H1 (cell line): ENCODE measurements at regions not wholly inside any gene's neighbourhood (a gene's known extent, or its start where the extent isn't known, plus 50 kb on each side); places are given as distances from the start of the nearest gene placed in this dataset.

Experiments used
- RXRA ChIP-seq: IDR thresholded peaks from 2 replicates; pipeline ENCODE4 v1.6.1; 2011; ENCODE audit warnings: low read depth, mild to moderate bottlenecking, low read length, moderate library complexity; ENCODE audit not compliant: insufficient read depth
- SIN3A ChIP-seq, 2 experiments: IDR thresholded peaks in 1 of 2; conservative IDR thresholded peaks in 1 of 2; 2 replicates each; pipeline ENCODE4 v1.6.1; 2011 to 2012; ENCODE audit warnings: low read length in 2 of 2, improper control_type of control experiment in 1 of 2, low read depth in 1 of 2, mild to moderate bottlenecking in 1 of 2
- TCF12 ChIP-seq: IDR thresholded peaks from 2 replicates; pipeline ENCODE4 v1.6.1; 2011; ENCODE audit warnings: low read depth, mild to moderate bottlenecking, low read length
- TF ChIP-seq, protein P1 (sequence below): fragments of 300-600 bp; sonication (generic); IDR thresholded peaks from 2 replicates; pipeline ENCODE4 v1.7.1; 2012; ENCODE audit warnings: low read length, moderate library complexity, mild to moderate bottlenecking, inconsistent platforms; ENCODE audit not compliant: insufficient replicate concordance

DNA sequence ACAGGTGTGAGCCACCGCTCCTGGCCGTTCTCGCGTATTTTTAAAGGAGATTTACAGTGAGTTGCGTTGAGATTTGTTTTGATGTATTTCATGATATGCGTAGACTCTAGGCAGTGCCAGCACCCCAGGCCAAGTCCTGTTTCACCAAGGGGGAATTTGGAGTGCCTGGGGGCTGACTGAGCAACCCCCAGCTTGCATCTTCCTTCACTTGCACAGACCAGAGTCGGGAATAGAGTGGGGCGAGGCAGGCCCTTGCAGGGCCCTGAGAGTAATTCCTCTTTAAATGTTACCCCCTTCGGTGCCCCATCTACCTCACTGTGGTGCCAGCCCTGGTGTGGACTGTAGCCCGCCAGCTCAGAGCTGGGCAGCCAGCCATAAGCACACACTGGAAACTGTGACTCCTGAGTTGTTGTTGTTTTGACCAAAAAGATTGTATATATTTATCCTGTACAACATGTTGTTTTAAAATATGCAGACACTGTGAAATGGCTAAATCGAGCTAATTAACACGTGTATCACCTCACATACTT lies 269.5 kb downstream of the NPHP4 start (continued):
- TF ChIP-seq, protein P1, sequence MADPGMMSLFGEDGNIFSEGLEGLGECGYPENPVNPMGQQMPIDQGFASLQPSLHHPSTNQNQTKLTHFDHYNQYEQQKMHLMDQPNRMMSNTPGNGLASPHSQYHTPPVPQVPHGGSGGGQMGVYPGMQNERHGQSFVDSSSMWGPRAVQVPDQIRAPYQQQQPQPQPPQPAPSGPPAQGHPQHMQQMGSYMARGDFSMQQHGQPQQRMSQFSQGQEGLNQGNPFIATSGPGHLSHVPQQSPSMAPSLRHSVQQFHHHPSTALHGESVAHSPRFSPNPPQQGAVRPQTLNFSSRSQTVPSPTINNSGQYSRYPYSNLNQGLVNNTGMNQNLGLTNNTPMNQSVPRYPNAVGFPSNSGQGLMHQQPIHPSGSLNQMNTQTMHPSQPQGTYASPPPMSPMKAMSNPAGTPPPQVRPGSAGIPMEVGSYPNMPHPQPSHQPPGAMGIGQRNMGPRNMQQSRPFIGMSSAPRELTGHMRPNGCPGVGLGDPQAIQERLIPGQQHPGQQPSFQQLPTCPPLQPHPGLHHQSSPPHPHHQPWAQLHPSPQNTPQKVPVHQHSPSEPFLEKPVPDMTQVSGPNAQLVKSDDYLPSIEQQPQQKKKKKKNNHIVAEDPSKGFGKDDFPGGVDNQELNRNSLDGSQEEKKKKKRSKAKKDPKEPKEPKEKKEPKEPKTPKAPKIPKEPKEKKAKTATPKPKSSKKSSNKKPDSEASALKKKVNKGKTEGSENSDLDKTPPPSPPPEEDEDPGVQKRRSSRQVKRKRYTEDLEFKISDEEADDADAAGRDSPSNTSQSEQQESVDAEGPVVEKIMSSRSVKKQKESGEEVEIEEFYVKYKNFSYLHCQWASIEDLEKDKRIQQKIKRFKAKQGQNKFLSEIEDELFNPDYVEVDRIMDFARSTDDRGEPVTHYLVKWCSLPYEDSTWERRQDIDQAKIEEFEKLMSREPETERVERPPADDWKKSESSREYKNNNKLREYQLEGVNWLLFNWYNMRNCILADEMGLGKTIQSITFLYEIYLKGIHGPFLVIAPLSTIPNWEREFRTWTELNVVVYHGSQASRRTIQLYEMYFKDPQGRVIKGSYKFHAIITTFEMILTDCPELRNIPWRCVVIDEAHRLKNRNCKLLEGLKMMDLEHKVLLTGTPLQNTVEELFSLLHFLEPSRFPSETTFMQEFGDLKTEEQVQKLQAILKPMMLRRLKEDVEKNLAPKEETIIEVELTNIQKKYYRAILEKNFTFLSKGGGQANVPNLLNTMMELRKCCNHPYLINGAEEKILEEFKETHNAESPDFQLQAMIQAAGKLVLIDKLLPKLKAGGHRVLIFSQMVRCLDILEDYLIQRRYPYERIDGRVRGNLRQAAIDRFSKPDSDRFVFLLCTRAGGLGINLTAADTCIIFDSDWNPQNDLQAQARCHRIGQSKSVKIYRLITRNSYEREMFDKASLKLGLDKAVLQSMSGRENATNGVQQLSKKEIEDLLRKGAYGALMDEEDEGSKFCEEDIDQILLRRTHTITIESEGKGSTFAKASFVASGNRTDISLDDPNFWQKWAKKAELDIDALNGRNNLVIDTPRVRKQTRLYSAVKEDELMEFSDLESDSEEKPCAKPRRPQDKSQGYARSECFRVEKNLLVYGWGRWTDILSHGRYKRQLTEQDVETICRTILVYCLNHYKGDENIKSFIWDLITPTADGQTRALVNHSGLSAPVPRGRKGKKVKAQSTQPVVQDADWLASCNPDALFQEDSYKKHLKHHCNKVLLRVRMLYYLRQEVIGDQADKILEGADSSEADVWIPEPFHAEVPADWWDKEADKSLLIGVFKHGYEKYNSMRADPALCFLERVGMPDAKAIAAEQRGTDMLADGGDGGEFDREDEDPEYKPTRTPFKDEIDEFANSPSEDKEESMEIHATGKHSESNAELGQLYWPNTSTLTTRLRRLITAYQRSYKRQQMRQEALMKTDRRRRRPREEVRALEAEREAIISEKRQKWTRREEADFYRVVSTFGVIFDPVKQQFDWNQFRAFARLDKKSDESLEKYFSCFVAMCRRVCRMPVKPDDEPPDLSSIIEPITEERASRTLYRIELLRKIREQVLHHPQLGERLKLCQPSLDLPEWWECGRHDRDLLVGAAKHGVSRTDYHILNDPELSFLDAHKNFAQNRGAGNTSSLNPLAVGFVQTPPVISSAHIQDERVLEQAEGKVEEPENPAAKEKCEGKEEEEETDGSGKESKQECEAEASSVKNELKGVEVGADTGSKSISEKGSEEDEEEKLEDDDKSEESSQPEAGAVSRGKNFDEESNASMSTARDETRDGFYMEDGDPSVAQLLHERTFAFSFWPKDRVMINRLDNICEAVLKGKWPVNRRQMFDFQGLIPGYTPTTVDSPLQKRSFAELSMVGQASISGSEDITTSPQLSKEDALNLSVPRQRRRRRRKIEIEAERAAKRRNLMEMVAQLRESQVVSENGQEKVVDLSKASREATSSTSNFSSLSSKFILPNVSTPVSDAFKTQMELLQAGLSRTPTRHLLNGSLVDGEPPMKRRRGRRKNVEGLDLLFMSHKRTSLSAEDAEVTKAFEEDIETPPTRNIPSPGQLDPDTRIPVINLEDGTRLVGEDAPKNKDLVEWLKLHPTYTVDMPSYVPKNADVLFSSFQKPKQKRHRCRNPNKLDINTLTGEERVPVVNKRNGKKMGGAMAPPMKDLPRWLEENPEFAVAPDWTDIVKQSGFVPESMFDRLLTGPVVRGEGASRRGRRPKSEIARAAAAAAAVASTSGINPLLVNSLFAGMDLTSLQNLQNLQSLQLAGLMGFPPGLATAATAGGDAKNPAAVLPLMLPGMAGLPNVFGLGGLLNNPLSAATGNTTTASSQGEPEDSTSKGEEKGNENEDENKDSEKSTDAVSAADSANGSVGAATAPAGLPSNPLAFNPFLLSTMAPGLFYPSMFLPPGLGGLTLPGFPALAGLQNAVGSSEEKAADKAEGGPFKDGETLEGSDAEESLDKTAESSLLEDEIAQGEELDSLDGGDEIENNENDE = no peak
- no peak for TF ChIP-seq RXRA
- TF ChIP-seq TCF12 = no peak
- no peak for TF ChIP-seq SIN3A (conservative IDR thresholded peaks at IDR 0.05 in 1 of 2, IDR thresholded peaks at IDR 0.05 in 1 of 2; ENCODE audit: low read depth in 1 of 2, low read length in 2 of 2)
